GM18511 (cell line): ENCODE measurements at regions not wholly inside any gene's neighbourhood (a gene's known extent, or its start where the extent isn't known, plus 50 kb on each side); places are given as distances from the start of the nearest gene placed in this dataset.

Experiments
- ATAC-seq: cut with Tn5 transposase; IDR thresholded peaks from one replicate; pipeline ENCODE4 v1.9.1; 2021; ENCODE audit warnings: mild to moderate bottlenecking, moderate library complexity; ENCODE audit not compliant: unreplicated experiment

DNA sequence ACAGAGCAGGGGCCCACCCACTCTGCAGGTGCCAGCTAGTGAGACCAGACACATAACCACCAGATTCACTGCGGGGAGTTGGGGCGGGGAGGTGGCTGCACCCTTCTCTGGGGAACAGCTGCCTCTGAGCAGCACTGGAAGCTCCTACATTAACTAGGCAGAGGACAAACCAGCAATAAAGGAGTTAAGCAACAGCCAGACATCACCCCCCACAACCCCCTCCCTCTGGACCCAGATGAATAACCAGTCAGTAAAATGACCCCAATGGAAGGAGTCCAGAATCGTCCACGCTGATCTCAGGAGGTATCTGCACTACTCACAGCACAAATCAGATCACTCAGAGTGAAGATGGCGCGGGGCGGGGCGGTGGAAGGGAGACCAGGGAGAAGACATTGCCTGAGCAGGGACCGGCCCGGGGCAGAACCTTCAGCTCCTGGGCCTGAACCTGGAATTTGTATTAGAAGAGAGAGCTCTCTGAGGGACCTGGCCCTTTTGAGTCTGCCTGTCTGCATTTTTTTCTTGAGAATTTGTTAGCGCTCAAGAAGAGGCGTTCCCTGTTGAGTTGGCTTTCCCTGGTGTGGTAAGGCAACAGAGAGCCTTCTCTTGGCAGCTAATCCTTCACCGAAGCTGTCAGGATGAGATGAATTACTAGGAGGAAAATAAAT, 125.5 kb upstream of the NCAM1 start:
- ATAC-seq: no peak

DNA sequence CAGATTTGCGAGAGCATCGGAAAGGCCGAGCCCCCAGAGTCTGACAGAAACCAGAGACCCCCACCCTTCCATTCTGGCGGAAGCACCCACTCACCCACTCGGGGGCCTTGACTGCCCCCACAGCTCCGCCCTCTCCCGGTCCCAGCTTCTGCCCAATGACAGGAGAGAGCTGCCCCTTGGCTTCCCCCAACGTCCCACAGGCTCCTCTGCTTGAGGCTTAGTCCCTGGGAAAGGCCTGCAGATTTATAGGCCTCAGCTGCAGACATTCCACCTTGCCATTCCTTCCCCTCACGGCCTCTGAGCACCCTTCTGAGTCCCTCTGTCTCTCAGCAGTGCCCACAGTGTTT, 125.0 kb upstream of the NCAM1 start:
- ATAC-seq: no peak

DNA sequence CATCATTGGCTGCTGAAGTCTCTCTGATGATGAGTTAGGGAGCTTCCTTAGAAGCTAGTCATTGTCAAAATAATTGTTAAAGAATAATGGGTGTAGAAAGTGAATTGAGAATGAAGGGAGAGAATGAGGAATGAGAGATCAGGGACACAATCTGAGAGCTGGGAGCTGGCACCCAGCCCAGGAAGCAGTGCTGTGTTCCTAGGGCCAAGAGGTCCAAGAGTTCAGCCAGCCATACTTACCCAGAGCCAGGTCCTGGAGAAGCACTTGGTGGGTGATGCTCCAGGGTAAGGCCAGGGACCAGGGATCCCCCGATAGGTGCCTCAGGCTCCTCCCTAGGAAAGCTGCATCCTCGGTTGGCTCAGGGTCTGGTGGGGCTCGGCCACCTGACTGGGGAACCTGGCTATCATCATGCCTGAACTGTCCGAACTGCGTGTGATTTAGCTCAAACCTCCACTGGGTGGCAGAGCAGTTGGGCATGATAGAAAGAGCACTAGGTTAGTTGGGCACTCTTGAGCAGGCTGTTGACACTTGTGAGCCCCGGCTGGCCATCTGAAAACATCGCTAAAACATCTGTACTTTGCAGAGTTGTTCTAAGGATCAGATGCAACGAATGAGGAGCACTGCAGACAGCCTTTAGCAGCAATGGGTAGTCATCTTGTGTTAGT, 123.9 kb upstream of the NCAM1 start:
- no peak for ATAC-seq

DNA sequence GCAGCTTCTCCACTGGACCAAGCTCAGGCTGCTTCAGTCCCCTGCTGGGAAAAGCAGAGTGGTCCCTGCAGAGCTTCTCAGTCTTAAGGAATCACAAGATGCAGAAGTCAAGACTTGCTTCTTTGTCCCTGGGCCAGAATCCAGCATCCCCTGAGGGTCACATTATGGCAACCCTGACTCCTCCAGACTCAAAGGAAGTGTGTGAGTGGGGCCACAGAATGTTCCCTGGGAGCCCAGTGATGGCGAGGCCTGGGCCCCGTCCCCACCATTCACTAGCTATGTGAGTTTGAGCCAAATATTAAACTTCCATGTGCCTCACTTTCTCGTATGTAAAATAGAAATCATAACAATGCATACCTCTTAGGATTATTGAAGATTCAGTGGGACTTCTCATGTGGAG, 122.2 kb upstream of the NCAM1 start:
- no peak for ATAC-seq

DNA sequence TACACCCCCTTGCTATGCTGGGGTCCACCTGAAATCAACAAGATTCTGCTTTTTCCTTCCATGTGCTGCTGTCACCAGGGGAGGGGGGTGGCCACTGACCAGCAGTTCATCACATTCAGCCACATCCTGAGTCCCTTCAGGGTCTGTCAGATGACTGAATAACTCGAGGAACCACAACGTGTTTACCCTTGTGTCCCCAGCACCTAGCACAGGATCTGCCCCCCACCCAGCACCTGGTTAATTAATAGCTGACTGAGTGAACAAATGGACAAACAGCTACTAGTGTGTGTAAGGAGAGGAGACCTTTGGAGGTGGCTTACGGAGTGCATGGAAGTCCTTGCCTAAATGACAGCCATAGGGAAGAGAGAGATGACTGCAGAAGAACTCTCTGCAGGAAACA, 119.5 kb upstream of the NCAM1 start:
- no peak for ATAC-seq

DNA sequence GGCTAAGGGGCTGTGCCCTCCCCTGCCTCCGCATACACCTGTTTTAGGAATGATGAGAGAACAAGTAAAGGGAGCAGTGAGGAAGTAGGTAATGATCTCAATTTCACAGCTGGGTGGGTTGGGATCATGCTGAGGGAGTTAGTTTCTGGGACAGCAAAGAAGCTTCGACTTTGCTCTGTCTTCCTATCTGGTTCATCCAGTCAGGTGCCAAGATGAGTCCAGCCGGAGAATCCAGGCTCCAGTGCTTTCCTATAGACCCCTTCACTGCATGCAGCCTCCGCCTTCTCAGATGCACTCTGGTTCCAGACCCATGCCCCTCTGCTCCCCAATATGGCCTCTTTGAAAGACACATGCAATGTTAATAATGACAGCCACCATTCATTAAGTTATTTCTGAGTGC, 119.1 kb upstream of the NCAM1 start:
- ATAC-seq: no peak

DNA sequence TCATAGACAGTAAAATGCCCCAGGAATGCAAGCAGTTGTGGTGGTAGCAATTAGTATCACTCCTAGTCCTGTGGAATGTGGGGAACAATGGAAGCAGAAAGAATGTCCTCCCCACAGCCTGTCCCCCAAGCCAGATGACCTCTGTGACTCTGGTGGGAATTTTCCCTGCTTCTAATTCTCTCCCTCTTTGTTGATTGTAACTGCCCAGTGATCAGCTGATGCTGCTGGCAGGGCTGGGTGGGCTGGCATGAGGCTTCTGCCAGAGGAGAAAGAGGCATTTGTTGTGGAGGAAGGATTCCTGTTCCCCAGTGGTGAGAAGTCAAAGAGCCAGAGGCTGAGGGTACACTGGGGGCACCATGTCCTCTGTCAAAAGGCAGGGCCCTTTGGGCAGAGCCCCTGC, 116.7 kb upstream of the NCAM1 start:
- no peak for ATAC-seq

DNA sequence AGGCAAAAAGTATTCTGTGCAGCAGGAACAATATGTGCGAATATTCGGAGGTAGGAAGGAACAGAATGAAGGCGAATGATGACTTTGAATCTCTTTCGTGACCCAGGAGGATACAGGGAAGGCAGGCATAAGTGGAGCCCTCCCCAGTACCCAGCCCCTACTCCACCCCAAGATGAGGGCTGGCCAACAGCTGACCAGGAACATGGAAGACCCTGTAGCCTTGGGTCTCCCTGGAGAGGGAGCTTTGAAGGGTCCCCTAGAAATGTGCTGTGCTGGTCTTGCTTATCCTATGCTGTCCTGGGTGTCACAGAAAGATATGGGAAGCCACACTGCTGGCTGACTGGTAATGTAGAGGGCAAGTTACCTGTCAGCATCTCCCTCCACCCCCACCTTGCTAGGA, 113.7 kb upstream of the NCAM1 start:
- ATAC-seq: no peak

DNA sequence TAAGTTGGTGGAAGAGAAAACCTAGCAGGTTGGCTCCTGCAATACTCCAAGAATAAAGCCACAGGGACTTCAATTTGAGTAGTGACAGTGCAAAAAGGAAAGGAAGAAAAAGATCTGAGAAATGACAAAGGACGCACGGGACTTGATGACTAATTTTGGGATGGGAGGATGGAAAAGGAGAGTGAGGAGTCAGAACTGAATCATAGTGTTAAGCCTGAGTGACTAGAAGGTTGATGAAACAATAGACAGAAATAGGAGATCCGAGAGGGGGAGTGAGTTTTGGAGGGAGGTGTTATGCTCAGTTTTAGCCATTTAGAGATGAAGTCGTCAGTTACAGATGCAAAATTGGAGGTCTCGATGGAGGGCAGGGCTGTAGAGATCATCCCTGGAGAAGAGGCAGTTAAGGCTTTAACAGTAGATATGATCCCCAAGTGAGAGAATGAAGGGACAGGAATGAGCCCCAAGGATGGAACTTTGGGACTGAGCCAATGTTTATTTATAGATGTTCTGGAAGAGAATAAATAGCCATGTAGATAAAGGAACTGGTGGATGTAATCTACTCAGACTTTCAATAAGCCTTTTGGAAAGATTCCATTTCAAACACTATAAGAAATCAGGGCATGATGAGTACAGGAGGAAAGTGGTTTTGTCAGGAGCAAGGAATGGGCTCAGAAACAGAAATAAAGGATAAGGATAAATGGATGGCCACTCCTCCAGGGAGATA, 108.9 kb upstream of the NCAM1 start:
- ATAC-seq: no peak

DNA sequence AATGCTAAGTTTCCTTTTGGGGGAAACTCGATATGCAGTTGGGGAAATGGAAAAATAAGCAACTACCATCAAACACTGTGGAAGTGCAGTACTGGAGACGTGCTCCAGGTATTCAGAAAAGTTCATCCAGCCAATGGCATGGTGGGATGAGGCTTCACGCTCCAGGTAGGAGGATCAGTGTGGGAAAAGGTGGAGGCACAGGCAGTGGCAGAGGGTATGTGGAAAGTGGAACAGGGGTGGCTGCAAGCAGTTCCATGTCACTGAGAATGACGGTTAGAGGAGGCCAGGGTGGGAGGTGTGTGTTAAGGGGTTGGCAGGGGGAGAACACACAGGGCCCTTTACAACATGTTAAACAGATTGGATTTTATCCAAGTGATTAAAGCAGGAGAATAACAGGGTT, 105.1 kb upstream of the NCAM1 start:
- no peak for ATAC-seq

DNA sequence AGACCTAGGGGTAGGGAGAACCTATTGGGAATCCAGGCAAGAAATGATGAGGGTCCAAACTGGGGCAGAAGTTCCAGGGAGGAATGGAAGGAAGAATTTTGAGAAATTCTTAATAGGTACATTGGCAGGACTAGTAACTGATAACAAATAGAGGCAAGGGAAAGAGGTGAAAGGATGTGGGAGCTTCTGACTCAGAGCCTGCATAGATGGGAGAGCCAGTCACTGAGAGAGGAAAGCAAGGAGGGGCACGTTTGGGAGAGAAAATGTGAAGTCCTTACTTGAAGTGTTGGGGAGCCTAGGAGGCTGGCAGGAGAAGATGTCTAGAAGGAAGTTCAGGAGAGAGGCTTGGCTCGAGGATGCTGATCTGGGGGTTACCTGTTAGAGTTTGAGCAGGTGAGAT, 104.6 kb upstream of the NCAM1 start:
- no peak for ATAC-seq

DNA sequence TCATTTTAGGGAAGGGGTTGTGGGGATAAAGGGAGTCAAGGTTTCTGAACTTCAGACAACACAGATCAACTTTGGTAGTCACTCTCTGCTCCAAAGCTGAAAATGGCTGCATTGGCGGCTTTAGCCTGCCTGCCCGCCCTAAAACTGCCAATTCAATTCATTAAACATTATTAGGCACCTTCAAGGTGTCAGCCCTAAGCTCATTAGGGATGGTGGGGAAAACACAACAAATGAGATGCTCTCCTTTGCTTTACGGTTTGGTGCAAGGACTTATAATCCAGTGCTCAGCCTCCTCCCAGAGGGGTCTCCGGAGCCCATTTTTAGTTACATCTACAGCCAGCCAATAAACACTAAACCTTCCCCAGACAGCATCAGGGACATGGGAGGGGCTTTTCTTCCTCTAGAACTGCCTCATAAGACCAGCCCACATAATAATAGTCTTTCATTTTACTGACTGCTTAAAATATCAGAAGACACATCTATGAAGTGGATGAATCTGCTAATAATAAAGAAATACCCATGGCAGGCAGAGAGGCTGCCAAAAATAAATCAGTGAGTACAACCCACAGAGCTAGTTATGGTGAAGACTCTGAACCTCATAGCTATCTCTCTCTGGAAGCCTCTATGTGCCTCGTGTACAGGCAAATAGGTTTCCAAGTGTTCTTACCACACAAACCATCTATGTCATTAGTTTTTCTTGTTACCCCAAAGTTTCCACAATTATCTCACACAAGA, 102.8 kb upstream of the NCAM1 start:
- no peak for ATAC-seq

DNA sequence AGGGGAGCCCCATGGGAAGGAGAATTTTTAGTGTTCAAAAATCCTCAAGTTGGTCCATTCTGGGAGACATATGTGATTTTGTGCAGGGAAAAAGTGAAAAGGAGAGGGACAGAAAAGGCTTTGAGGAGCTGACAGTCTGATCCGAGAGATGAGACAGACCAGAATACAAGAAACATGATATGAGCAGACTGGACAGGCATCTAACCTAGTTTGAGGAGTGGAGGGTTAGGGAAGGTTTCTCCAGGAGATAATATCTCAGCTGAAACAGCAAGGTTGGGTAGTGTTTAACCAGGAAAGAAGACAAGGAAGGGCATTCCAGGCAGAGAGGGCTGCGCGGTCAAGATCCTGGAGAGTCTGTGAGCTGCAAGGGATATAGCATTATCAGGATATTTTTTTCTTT, 101.4 kb upstream of the NCAM1 start:
- no peak for ATAC-seq

DNA sequence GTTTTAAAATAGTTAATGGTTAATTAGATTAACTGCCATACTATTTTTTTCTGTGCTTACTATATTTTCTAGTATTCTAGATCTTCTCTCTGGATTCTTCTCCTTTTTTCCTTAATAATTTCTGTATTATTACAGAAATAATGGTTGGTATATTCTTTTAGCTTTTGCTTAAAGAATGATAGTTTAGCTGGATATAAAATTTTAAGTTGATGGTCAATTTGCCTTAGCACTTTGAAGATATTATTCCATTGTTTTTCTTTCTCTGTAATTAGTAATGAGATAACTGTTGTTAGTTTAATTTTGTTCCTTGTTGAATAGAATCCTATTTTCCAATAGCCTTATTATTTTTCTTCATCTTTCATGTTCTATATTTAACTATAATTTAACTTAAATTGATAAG, 99.9 kb upstream of the NCAM1 start:
- no peak for ATAC-seq

DNA sequence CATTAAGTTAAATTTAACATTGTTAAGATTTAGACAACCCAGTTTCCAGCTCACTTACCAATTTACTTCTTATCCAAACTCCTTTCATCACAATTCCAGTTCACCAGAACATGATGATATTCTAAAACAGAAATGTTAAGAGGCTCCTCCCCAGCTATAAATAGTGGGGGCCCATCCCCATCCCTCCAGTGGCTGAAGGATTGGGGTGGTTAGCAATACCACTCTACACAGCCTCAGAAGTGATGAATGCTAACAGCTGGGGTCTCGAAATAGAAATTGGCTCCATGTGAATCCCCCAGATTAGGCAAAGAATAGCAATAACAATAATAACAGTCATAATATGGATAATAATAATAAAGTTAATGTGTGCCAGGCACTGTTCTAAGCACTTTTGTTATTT, 97.9 kb upstream of the NCAM1 start:
- no peak for ATAC-seq

DNA sequence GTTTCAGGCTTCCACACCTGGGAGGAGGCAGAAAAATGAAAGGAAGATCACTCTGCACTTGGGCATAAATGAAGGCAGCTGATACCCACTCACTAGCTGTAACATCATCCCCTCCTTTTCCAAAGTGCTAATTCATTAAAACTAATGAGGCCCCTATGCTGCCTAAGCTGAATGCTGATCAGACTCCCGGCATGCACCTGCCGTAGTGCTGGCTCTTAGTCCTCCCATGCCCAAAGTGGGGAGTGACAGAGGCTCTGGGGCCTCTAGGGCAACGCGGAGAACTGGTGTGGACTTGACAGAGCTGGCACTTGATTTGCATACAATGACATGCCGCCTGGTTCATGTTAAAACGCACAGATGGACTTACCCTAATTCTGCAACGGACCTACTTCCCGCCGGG, 96.5 kb upstream of the NCAM1 start:
- ATAC-seq: no peak

DNA sequence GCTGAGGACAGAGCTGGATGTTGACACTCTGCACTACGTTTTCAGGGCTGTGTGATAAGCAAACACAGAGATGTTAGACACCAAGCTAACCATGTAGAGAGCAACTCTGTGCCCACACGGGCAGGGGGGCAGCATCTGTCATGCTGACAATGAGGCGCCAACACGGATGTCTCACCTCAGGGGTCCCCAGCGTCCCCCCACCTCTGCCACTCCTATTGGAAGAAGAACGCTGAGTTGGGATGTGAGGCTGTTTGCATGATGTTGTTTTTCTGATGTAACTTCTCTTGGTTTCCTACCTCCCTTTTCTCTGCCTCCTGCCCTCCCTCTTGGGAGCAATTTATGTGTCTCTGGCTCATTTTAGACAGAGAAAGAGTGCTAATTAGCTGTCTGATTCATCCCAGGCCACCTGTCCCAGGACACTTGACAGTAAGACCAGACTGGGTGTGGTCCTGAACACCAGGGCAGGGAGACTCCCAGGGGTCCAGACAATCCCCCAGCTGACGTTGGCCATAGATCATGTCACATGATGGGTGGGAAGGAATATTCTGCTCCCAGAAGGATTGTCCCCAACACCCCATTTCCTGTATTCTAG, 89.2 kb upstream of the NCAM1 start:
- no peak for ATAC-seq

DNA sequence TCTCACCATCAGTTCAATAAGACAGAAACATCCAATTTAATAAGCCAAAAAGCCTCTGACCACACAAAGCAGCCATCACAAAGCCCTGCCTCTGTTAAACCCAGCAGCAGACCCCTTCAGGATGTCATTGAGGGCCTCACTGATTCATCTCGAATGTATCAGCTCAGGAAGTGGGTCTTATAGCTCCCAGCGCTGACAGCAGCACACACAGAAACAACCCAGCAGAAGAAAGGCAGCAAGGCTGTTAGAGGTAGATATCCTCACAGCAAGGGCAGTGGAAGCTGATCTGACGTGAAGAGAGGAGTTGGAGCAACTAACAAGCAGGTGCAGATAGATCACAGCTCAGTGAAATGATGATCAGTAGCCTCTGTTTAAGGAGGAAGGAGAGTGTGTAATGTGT, 86.2 kb upstream of the NCAM1 start:
- ATAC-seq: no peak

DNA sequence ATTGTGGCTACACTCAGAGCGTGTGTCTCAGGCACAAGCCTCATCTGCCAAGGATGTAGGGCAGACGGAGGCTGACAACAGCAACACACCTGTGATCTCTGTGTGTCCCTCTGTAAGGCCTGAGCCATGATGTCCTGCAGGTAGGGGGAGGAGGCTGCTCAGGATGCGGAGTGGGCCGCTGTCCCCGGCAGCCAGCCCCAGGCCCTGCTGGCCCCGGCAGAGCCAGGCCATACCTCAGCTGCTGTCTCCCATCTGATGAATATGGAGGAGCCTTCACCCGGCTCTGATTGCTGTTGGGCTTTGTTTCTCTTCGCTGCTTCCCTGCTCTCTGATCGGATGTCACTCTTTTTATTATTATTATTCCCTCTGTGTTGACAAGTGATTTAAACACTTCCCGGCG, 83.6 kb upstream of the NCAM1 start:
- no peak for ATAC-seq

DNA sequence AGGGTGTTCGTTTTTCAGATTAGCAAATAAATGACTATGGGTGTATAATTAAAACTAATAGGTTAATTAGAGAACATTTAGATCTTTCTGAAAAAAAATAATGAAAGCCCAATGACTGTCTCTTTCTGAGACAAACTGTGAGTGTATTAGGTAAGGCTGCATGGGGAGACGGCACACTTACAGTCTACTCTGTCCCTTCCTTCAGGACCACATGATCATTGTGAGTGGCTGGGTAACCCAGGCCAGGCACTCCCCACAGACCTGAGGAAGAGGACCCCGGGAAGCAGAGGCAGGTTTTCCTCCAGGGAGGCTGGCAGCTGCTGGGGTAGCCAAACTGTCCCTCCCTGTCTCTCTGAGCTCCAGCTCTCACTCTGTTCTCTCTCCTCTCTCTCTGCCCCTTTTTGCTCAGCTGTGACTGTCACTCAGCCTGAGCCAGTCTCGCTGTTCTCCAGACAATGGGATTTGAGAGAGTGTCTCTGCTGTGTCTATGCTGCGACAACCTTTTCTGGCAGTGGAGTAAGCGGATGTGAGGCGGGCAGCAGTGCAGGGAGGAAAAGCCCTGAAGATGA, 83.1 kb upstream of the NCAM1 start:
- ATAC-seq: no peak

DNA sequence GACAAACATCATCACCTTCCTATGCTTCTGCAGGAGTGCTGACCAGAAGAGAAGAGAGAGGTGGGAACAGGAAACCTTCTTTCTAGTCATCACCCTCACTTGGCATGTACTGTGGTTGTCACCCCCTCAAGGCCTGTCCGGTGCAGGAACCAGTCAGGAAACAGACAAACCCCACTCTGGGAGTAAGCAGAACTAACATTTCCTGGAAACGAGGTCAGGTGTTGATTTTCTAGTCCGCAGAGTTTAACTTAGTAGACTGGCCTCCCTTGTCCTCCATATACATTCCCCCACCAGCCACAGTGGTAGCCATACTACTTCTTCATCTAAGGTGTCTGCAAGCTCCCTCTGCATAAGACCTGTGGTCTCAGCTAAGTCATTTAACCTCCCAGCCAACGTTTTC, 80.7 kb upstream of the NCAM1 start:
- ATAC-seq: no peak
